ENCODE measurements at regions not wholly inside any gene's neighbourhood (a gene's known extent, or its start where the extent isn't known, plus 50 kb on each side); places are given as distances from the start of the nearest gene placed in this dataset.

- TF ChIP-seq, protein P1, sequence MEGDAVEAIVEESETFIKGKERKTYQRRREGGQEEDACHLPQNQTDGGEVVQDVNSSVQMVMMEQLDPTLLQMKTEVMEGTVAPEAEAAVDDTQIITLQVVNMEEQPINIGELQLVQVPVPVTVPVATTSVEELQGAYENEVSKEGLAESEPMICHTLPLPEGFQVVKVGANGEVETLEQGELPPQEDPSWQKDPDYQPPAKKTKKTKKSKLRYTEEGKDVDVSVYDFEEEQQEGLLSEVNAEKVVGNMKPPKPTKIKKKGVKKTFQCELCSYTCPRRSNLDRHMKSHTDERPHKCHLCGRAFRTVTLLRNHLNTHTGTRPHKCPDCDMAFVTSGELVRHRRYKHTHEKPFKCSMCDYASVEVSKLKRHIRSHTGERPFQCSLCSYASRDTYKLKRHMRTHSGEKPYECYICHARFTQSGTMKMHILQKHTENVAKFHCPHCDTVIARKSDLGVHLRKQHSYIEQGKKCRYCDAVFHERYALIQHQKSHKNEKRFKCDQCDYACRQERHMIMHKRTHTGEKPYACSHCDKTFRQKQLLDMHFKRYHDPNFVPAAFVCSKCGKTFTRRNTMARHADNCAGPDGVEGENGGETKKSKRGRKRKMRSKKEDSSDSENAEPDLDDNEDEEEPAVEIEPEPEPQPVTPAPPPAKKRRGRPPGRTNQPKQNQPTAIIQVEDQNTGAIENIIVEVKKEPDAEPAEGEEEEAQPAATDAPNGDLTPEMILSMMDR (IDR thresholded peaks at IDR 0.05), result no peak
- TF ChIP-seq POLR2AphosphoS5 (IDR thresholded peaks at IDR 0.05) (no peak), POLR2A (IDR thresholded peaks at IDR 0.05) (no peak), EP300 (IDR thresholded peaks at IDR 0.05) (no peak)
Measured at GRCh38 chr16:65634833-65635232, 513.0 kb upstream of the CDH11 start.
